ENCODE measurements at regions not wholly inside any gene's neighbourhood (a gene's known extent, or its start where the extent isn't known, plus 50 kb on each side); places are given as distances from the start of the nearest gene placed in this dataset.
"Not testable (repeated sequence)": the region's sequence is repeated elsewhere in the genome, so short reads cannot be mapped to it uniquely, and the experiment has no call there.

DNA sequence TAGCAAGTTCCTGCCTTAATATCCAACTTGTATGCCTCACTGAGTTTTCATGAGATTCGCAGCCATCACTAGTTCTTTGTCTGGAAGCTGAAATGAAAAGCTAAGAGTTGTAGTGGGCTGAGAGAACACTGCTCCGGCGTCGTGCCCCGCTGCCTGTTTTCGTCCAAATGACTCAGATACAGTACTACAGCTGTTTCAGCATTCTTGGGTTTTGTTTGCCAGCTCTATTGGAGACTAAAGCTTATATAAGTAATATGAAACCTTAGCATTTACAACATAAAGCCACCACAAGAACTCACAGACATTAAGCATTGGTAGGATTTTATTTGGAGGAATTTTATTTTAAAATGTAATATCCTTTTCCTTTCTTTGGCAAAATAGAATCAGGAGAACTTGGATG is 299.7 kb downstream of the DLEU7 start:
- TF ChIP-seq POLR2A (IDR thresholded peaks at IDR 0.05) = no peak
- TF ChIP-seq, protein P1, sequence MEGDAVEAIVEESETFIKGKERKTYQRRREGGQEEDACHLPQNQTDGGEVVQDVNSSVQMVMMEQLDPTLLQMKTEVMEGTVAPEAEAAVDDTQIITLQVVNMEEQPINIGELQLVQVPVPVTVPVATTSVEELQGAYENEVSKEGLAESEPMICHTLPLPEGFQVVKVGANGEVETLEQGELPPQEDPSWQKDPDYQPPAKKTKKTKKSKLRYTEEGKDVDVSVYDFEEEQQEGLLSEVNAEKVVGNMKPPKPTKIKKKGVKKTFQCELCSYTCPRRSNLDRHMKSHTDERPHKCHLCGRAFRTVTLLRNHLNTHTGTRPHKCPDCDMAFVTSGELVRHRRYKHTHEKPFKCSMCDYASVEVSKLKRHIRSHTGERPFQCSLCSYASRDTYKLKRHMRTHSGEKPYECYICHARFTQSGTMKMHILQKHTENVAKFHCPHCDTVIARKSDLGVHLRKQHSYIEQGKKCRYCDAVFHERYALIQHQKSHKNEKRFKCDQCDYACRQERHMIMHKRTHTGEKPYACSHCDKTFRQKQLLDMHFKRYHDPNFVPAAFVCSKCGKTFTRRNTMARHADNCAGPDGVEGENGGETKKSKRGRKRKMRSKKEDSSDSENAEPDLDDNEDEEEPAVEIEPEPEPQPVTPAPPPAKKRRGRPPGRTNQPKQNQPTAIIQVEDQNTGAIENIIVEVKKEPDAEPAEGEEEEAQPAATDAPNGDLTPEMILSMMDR (IDR thresholded peaks at IDR 0.05) = no peak
- no peak for DNase-seq (ENCODE audit: low spot score in 2 of 2)
- 42 to 50% methylated on average over 6 of the region's 6 CpGs for WGBS, 2 donors
- intact Hi-C loops (cut with DNase I; ENCODE audit: low total_unique reads) = no loop called here
- no peak overlapping the region for H3K4me3 ChIP-seq (ENCODE audit: low read depth, poor library complexity, severe bottlenecking)

- WGBS, 2 donors = 72 to 75% methylated on average over 3 of the region's 3 CpGs
- DNase-seq (ENCODE audit: low spot score in 2 of 2) = no peak
- H3K4me3 ChIP-seq (ENCODE audit: low read depth, poor library complexity, severe bottlenecking) = no peak overlapping the region
- intact Hi-C loops (cut with DNase I; ENCODE audit: low total_unique reads) = no loop called here
- TF ChIP-seq, protein P1 (IDR thresholded peaks at IDR 0.05) = no peak
- no peak for TF ChIP-seq POLR2A (IDR thresholded peaks at IDR 0.05)
Observed at GRCh38 chr13:50544211-50544610, 299.3 kb downstream of the DLEU7 start.

GRCh38 chr13:50547175-50547574 is 296.3 kb downstream of the DLEU7 start:
- WGBS, 2 donors = 83 to 100% methylated on average over 2 of the region's 2 CpGs
- DNase-seq (ENCODE audit: low spot score in 2 of 2); H3K4me3 ChIP-seq (ENCODE audit: low read depth, poor library complexity, severe bottlenecking); intact Hi-C loops (cut with DNase I; ENCODE audit: low total_unique reads): not testable (repeated sequence)

DNA sequence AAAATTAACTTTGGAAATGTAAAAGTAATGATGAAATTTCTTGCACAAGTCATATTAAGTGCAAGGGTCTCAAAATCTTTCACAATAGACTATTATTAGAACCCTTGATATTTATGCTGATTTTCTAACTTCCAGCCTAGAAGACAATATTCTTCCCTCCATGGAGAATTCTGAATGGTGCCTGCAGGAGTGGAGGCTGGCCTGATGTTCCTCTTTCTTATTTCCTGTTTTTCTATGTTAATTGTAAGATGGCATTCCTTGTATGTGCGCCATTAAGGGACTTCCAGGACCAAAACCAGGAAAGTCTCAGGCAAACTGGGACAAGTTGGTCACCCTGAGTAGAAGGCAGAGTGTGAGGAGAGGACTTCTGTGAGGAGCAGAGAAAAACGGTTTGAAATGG is 294.9 kb downstream of the DLEU7 start:
- 90 to 95% methylated on average over 2 of the region's 2 CpGs for WGBS, 2 donors
- TF ChIP-seq POLR2A (IDR thresholded peaks at IDR 0.05) = no peak
- TF ChIP-seq, protein P1 (IDR thresholded peaks at IDR 0.05) = no peak
- no peak overlapping the region for H3K4me3 ChIP-seq (ENCODE audit: low read depth, poor library complexity, severe bottlenecking)
- DNase-seq (ENCODE audit: low spot score in 2 of 2) = no peak
- intact Hi-C loops (cut with DNase I; ENCODE audit: low total_unique reads) = no loop called here

GRCh38 chr13:50549221-50549942 is 294.1 kb downstream of the DLEU7 start:
- intact Hi-C loops (cut with DNase I; ENCODE audit: low total_unique reads) = no loop called here
- H3K4me3 ChIP-seq (ENCODE audit: low read depth, poor library complexity, severe bottlenecking) = no peak overlapping the region
- no peak for DNase-seq (ENCODE audit: low spot score in 2 of 2)
- no peak for TF ChIP-seq POLR2A (IDR thresholded peaks at IDR 0.05)
- TF ChIP-seq, protein P1 (IDR thresholded peaks at IDR 0.05) = no peak
- WGBS, 2 donors = 75 to 81% methylated on average over 4 of the region's 4 CpGs

- no peak for TF ChIP-seq POLR2A (IDR thresholded peaks at IDR 0.05)
- TF ChIP-seq, protein P1 (IDR thresholded peaks at IDR 0.05) = no peak
- no peak overlapping the region for H3K4me3 ChIP-seq (ENCODE audit: low read depth, poor library complexity, severe bottlenecking)
- no peak for DNase-seq (ENCODE audit: low spot score in 2 of 2)
- intact Hi-C loops (cut with DNase I; ENCODE audit: low total_unique reads) = no loop called here
- 91 to 95% methylated on average over 1 of the region's 1 CpG for WGBS, 2 donors
Observed at GRCh38 chr13:50550151-50550550, 293.3 kb downstream of the DLEU7 start.

All from lower leg skin (tissue), 4 donors.